Progenitor cell of endocrine pancreas (in vitro differentiated cells): ENCODE measurements at regions not wholly inside any gene's neighbourhood (a gene's known extent, or its start where the extent isn't known, plus 50 kb on each side); places are given as distances from the start of the nearest gene placed in this dataset.

ENCODE experiments used
- DNase-seq: peaks from one replicate; pipeline ENCODE4 v3.0.0; 2021; ENCODE audit warnings: low spot score; ENCODE audit not compliant: unreplicated experiment
- H3K27ac Mint-ChIP-seq: 2 replicates; pipeline ENCODE4 v1.8.0; 2021; ENCODE audit warnings: mild to moderate bottlenecking, moderate library complexity, mixed read lengths
- H3K27me3 Mint-ChIP-seq: 2 replicates; pipeline ENCODE4 v1.8.0; 2021; ENCODE audit warnings: mixed read lengths
- H3K36me3 Mint-ChIP-seq: 2 replicates; pipeline ENCODE4 v1.8.0; 2022; ENCODE audit warnings: mixed read lengths; ENCODE audit not compliant: insufficient read depth
- H3K4me1 Mint-ChIP-seq: 2 replicates; pipeline ENCODE4 v1.8.0; 2021; ENCODE audit warnings: low read depth, mixed read lengths
- H3K4me3 Mint-ChIP-seq: 2 replicates; pipeline ENCODE4 v1.8.0; 2021; ENCODE audit warnings: low read depth, mild to moderate bottlenecking, moderate library complexity, mixed read lengths
- H3K9me3 Mint-ChIP-seq: 2 replicates; pipeline ENCODE4 v1.8.0; 2021; ENCODE audit warnings: low read depth, mixed read lengths
- TF ChIP-seq, protein P1 (sequence below): fragments of 200-600 bp; sonication (generic); IDR thresholded peaks from one replicate; pipeline ENCODE4 v1.5.0; 2021; ENCODE audit warnings: antibody characterized with exemption, mild to moderate bottlenecking; ENCODE audit not compliant: unreplicated experiment

DNA sequence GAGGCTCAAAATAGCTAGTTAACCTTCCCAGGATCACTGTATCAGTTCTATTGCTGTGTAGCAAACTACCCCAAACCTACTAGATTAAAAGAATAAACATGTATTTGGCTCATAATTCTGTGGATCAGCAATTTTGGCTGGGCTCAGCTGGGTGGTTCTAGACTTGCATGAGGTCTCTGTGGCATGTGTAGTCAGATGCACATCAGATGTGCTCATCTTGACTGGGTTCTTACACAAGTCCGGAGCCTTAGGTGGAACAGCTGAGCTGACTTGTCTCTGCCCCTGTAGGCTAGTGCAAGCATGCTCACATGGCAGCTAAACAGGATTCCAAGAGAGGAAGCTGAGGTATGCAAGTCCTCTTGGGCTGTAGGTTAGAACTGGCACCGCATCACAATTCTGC lies 137.7 kb upstream of the PRNP start:
- Mint-ChIP-seq H3K9me3 (no peaks in the 10 kb centered on the region), H3K27ac (no peak overlapping the region), H3K4me1 (peaks cover 2% of the 10 kb centered on the region), H3K4me3 (no peak overlapping the region), H3K27me3 (peaks cover 2% of the 10 kb centered on the region), H3K36me3 (no peaks in the 10 kb centered on the region)
- DNase-seq, result no peak
- TF ChIP-seq, protein P1, sequence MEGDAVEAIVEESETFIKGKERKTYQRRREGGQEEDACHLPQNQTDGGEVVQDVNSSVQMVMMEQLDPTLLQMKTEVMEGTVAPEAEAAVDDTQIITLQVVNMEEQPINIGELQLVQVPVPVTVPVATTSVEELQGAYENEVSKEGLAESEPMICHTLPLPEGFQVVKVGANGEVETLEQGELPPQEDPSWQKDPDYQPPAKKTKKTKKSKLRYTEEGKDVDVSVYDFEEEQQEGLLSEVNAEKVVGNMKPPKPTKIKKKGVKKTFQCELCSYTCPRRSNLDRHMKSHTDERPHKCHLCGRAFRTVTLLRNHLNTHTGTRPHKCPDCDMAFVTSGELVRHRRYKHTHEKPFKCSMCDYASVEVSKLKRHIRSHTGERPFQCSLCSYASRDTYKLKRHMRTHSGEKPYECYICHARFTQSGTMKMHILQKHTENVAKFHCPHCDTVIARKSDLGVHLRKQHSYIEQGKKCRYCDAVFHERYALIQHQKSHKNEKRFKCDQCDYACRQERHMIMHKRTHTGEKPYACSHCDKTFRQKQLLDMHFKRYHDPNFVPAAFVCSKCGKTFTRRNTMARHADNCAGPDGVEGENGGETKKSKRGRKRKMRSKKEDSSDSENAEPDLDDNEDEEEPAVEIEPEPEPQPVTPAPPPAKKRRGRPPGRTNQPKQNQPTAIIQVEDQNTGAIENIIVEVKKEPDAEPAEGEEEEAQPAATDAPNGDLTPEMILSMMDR, result no peak

GRCh38 chr20:4546786-4547185 lies 139.5 kb upstream of the PRNP start:
- peaks cover 2% of the 10 kb centered on the region for H3K4me1 Mint-ChIP-seq
- H3K9me3 Mint-ChIP-seq, result no peaks in the 10 kb centered on the region
- no peak for DNase-seq
- H3K36me3 Mint-ChIP-seq, result no peaks in the 10 kb centered on the region
- no peaks in the 10 kb centered on the region for H3K27me3 Mint-ChIP-seq
- H3K4me3 Mint-ChIP-seq, result no peak overlapping the region
- TF ChIP-seq, protein P1, result no peak
- H3K27ac Mint-ChIP-seq, result no peak overlapping the region

DNA sequence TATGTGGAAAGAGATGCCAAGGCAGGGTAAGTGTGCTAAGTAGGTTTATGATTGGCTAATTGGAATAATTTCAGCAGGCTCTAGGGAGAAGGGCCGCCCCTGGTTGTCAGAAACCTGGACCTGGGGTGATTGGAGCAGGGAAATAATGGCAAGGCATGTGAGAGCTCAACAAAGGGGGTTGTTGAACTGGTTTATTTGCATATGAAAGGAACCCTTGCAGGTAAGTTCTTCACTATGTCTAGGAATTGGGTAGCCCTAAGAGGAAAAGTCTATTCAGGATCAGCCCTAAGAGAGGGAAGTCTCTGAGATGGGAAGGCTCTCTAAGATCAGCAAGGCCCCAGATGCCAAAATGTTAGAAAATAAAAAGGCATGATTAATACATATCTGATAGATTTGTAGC lies 139.9 kb upstream of the PRNP start:
- Mint-ChIP-seq H3K9me3 (no peaks in the 10 kb centered on the region), H3K27me3 (no peaks in the 10 kb centered on the region), H3K4me3 (no peak overlapping the region), H3K4me1 (peaks cover 2% of the 10 kb centered on the region), H3K27ac (no peak overlapping the region), H3K36me3 (no peaks in the 10 kb centered on the region)
- no peak for DNase-seq
- TF ChIP-seq, protein P1, result no peak

GRCh38 chr20:4545526-4545925 lies 140.7 kb upstream of the PRNP start:
- Mint-ChIP-seq H3K4me1 (peaks cover 2% of the 10 kb centered on the region), H3K4me3 (no peak overlapping the region), H3K27ac (no peak overlapping the region), H3K27me3 (peaks cover 5% of the 10 kb centered on the region), H3K36me3 (no peaks in the 10 kb centered on the region), H3K9me3 (no peaks in the 10 kb centered on the region)
- no peak for DNase-seq
- TF ChIP-seq, protein P1, result no peak

DNA sequence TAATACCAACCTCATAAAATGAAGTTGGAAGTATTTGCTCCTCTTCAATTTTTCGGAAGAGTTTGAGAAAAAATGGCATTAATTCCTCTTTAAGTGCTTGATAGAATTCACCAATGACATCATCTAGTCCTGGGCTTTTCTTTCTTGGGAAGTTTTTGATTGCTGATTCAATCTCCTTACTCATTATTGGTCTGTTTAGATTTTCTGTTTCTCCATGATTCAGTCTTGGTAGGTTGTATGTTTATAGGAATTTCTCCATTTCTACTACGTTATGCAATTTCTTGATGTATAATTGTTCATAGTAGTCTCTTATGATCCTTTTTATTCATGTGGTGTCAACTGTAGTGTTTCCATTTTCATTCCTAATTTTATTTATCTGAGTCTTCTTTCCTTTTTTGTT lies 141.5 kb upstream of the PRNP start:
- Mint-ChIP-seq H3K9me3 (no peaks in the 10 kb centered on the region), H3K27me3 (peaks cover 6% of the 10 kb centered on the region), H3K27ac (no peak overlapping the region), H3K4me1 (peaks cover 2% of the 10 kb centered on the region), H3K4me3 (no peak overlapping the region), H3K36me3 (no peaks in the 10 kb centered on the region)
- TF ChIP-seq, protein P1, result no peak
- no peak for DNase-seq
